ENCODE measurements at regions not wholly inside any gene's neighbourhood (a gene's known extent, or its start where the extent isn't known, plus 50 kb on each side); places are given as distances from the start of the nearest gene placed in this dataset.

DNA sequence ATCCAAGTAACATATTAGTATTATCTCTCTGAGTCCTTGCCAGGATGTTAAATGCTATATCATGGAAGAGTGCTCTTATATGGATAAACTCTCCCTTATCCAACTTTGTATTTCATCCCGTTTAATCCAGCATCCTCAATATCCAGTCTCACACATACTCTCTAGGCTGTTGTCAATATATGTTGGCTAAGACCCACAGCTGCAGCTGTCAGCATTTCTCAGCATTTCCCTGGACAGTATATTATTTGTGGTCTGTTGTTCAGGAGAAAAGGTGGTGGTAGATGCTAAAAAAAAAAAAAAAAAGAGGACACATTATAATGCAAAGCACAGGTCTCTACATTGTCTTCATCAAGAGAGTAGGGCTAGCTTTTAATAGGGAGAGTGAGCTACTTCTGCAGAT lies 1368.0 kb upstream of the ZEB2 start:
- TF ChIP-seq EP300 (IDR thresholded peaks at IDR 0.05) = no peak
- TF ChIP-seq, protein P1, sequence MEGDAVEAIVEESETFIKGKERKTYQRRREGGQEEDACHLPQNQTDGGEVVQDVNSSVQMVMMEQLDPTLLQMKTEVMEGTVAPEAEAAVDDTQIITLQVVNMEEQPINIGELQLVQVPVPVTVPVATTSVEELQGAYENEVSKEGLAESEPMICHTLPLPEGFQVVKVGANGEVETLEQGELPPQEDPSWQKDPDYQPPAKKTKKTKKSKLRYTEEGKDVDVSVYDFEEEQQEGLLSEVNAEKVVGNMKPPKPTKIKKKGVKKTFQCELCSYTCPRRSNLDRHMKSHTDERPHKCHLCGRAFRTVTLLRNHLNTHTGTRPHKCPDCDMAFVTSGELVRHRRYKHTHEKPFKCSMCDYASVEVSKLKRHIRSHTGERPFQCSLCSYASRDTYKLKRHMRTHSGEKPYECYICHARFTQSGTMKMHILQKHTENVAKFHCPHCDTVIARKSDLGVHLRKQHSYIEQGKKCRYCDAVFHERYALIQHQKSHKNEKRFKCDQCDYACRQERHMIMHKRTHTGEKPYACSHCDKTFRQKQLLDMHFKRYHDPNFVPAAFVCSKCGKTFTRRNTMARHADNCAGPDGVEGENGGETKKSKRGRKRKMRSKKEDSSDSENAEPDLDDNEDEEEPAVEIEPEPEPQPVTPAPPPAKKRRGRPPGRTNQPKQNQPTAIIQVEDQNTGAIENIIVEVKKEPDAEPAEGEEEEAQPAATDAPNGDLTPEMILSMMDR (IDR thresholded peaks at IDR 0.05) = no peak
- TF ChIP-seq POLR2A (IDR thresholded peaks at IDR 0.05) = no peak
- TF ChIP-seq POLR2AphosphoS5 (IDR thresholded peaks at IDR 0.05) = no peak

All from sigmoid colon (tissue), 4 donors.